Kidney glomerular epithelial cell (primary cell): ENCODE measurements at regions not wholly inside any gene's neighbourhood (a gene's known extent, or its start where the extent isn't known, plus 50 kb on each side); places are given as distances from the start of the nearest gene placed in this dataset.
A peak's percentile ranks its signal among the peaks of the same experiment; 100 is the strongest.

Experiments used
- DNase-seq: peaks from one replicate; lab custom pipeline; 2025; lab: John Stamatoyannopoulos, UW

DNA sequence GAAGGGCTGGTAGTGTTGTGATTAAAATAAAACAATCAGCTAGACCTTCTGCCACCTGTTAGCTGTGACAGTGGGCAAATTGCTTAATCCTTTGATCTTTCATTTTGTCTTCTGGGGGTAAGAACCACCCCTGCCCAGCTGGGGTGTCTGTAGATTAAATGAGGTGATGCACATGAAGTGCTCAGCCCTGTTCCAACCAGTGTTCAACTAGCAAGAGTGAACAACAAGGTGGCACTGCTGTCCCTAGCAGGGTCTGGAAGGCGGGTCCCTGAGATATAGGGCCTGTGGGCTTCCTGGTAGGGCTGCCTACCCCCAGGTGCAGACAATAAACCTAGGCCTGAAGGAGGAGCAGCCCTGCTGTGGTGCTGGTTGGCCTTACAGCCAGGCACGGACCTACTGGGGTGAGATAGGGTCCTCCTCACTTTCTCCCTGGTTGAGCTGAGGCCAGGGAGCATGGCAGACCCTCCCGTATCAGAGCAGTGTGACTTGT lies 60.6 kb downstream of the ARL6IP4 start:
- DNase-seq: no peak

DNA sequence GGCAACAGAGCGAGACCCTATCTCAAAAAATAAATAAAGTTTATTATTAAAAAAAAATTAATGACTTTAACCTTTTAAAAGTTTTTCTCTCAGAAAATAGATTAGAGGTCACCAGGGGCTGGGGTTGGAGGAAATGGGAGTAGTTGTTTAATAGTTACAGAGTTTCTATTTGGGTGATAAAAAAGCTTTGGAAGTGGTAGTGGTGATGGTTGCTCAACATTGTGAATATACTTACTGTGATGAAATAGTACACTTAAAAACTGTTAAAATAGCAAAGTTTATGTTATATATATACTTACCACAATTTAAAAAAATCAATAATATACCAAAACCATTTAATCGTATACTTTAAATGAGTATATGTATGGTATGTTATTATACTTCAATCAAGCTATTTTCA lies 59.6 kb downstream of the ARL6IP4 start:
- no peak for DNase-seq

- no peak for DNase-seq
Observed at GRCh38 chr12:123038966-123039365, 58.5 kb downstream of the ARL6IP4 start.

DNA sequence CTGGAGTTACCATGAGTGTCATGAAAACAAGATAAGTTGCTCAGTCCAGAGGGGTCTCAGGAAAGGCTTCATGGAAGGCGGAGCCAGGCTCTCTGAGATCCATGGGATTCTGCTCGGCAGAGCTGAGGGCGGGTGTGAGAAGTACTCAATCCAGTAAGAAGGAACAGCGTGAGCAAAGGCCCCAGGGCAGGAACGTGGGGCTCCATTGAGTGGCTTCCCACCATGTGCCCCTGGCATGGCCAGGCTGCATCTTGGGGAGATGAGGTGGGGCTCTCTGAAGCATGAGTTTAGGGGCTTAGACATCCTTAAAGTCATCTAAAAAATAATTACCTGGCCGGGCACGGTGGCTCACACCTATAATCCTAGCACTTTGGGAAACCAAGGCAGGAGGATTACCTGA lies 58.0 kb downstream of the ARL6IP4 start:
- no peak for DNase-seq

DNA sequence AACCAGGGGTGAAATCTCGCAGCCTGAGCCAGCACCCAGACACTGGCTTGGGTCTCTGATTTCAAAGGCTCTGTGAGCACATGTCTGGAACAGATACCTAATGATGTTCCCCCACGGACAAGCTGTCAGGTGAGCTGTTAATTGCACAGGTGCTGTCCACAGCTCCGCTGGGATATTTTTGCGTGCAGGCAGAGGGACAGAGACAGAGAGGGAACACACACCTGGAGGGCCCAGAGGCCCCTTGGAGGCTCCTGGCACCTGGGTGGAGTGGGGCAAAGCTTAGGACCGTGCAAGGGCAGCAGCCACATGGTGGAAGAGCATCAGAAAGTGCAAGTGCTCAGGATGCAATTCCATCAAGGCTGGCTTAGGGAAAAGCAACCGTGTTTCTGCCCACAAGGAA lies 57.3 kb downstream of the ARL6IP4 start:
- no peak for DNase-seq

DNA sequence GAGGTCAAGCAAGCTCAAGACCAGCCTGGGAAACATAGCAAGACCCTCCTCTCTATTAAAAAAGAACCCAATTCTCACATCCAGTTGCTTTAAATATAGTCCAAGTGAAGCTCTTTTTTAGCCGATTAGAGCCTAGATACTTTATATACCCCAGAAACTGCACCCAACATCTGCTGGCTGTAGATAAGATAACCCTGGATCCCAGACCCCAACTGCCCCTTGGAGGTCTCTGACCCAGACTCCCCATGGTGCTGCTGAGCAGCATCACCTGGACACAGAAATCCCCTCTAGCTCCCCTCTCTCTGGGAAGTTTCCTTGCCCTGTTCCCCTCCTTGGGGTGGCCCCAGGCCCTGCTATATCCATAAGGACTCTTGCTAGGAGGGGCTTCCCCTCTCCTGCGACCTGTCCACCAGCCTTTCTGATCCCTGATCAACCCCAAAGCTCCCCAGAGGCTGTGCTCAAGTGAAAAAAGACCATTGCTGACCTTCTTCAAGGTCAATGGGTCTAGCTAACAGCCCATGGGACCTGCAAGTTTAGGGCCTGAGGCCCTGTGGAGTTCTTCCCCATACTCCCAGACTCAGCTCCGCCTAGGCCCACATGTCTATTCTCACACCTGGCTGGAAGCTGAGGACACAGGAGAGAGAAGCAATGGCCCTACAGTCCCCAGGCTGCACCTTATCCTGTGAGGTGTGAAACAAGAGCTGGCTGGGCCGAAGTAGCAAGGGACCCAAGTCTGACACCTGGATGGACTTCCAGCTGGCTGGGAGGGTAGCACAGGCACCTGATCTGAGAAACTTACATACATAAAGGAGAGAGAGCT lies 56.2 kb downstream of the ARL6IP4 start:
- no peak for DNase-seq

GRCh38 chr12:123035841-123036240 lies 55.4 kb downstream of the ARL6IP4 start:
- no peak for DNase-seq

- DNase-seq: peak; percentile 49
Observed at GRCh38 chr12:123034865-123035264, 54.4 kb downstream of the ARL6IP4 start.

DNA sequence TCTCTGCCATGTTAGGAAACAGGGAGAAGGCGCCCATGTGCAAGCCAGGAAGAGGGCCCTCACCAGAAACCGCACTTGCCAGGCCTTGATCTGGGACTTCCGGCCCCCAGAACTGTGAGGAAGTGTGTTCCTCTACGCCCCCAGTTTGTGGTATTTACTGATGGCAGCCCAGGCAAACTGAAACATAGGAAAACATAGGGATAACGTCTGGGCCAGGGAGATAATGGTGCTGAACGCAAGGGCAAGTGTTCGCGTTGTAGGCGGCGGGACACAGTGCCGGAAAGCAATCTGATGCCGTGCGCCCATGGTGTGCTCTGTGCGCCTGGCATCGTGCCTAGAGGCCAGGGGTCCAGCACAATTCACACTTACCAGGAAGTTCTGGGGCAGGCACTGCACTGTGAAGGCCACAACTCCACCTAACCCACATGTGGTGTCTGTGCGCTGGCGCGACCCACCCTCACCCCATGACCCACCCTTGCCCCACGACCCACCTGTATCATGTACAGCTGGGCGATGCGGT lies 53.6 kb downstream of the ARL6IP4 start:
- DNase-seq: no peak

- DNase-seq: no peak
Observed at GRCh38 chr12:123033392-123034021, 53.0 kb downstream of the ARL6IP4 start.

DNA sequence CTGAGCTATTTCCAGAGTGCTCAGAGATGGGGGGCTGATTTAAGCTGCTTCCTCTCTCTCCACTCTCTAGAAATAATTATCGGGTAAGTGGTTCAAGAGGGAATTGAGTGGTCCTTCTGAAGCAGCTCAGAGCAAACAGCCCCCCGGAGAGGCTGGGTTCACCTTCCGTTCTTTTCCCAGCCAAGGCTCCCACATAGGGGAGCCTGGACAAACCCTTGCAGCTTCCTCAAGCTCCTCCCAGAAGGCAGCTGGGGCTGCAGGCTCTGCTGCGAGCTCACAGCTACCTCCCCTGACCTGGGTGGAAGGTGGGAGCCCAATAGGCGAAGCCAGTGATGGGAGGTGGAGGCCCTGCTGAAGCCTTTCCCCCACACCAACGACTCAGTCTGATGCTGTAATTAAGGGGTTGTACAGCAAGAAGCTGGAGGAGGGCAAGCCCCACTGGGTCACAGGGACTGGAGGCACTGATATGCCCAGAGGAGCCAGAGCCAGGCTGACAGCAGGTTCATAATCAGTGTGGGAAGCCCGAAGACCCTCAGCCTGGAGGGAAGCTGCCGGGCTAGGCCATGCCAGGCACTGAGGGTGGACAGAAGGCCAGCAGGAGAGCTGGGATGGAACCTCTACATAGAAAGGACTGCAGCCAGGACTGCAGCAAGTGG lies 52.4 kb downstream of the ARL6IP4 start:
- DNase-seq: no peak
